ENCODE measurements at regions not wholly inside any gene's neighbourhood (a gene's known extent, or its start where the extent isn't known, plus 50 kb on each side); places are given as distances from the start of the nearest gene placed in this dataset.

GRCh38 chr5:91521334-91521733 is 138.2 kb upstream of the ARRDC3 start:
- TF ChIP-seq CTCF (IDR thresholded peaks at IDR 0.05; ENCODE audit: low read depth, low read length): no peak
- no peak for TF ChIP-seq POLR2A (IDR thresholded peaks at IDR 0.05; ENCODE audit: extremely low read depth, insufficient read length)
- no peak for TF ChIP-seq MYC (IDR thresholded peaks at IDR 0.05; ENCODE audit: low read depth, low read length)
- TF ChIP-seq MAX (IDR thresholded peaks at IDR 0.05; ENCODE audit: low read depth, low read length): no peak

Measured in NB4 (cell line).